ENCODE measurements at regions not wholly inside any gene's neighbourhood (a gene's known extent, or its start where the extent isn't known, plus 50 kb on each side); places are given as distances from the start of the nearest gene placed in this dataset.

DNA sequence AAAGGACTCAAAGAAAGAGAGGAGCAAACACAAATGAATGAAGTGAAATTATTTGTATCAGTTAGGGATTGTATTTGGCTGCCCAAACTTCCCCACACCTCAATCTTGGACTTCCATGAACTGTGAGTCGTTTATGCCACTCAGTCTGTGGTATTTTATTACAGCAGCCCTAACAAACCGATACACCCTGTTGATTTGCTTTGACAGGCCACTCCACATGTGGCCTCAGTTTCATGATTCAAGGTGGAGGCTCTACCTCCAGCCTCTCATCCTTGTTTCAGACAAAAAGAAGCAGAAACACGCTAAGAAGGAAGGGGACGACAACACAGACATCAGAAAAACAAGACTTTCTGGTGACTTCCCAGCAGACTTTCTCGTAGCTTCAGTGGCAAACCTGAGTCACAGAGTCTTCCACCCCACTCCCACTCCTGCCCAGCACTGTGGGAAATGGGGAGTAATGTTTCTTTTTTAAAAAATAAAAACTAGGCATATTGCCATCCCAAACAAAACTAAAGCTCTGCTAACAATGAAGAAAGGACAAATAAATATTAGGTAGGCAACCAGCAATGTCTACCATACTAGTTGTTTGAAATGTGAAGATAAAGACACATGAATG, 52.2 kb upstream of the ABCA1 start:
- POLR2A ChIA-PET: interaction anchor here (0.6 to 1.0 kb wide), 2 partner anchors 43 to 233 kb away, joined by 3 read pairs; partner anchors contain the start of gene NIPSNAP3A
- DNase-seq (ENCODE audit: unreplicated experiment): no peak
- no peak overlapping the region for H3K4me3 Mint-ChIP-seq (ENCODE audit: unreplicated experiment)
- no peaks in the 10 kb centered on the region for H3K36me3 Mint-ChIP-seq (ENCODE audit: insufficient read depth, unreplicated experiment)
- no peak overlapping the region for H3K27ac Mint-ChIP-seq (ENCODE audit: low read depth, unreplicated experiment)
- no TSS peak for BruUV-seq (replicated peaks)
- no peaks in the 10 kb centered on the region for H3K9me3 Mint-ChIP-seq (ENCODE audit: unreplicated experiment)
- intact Hi-C loops (cut with micrococcal nuclease): no loop called here
- no peaks in the 10 kb centered on the region for H3K27me3 Mint-ChIP-seq (ENCODE audit: insufficient read depth, unreplicated experiment)
- peaks cover 5% of the 10 kb centered on the region for H3K4me1 Mint-ChIP-seq (ENCODE audit: insufficient read depth, unreplicated experiment)
- TF ChIP-seq, protein P1, sequence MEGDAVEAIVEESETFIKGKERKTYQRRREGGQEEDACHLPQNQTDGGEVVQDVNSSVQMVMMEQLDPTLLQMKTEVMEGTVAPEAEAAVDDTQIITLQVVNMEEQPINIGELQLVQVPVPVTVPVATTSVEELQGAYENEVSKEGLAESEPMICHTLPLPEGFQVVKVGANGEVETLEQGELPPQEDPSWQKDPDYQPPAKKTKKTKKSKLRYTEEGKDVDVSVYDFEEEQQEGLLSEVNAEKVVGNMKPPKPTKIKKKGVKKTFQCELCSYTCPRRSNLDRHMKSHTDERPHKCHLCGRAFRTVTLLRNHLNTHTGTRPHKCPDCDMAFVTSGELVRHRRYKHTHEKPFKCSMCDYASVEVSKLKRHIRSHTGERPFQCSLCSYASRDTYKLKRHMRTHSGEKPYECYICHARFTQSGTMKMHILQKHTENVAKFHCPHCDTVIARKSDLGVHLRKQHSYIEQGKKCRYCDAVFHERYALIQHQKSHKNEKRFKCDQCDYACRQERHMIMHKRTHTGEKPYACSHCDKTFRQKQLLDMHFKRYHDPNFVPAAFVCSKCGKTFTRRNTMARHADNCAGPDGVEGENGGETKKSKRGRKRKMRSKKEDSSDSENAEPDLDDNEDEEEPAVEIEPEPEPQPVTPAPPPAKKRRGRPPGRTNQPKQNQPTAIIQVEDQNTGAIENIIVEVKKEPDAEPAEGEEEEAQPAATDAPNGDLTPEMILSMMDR (IDR thresholded peaks at IDR 0.05; ENCODE audit: unreplicated experiment): no peak
- CTCF ChIA-PET: interaction anchor here (0.7 kb wide), 2 partner anchors 272 to 396 kb away, joined by 3 read pairs; no protein-coding TSS in a partner anchor

DNA sequence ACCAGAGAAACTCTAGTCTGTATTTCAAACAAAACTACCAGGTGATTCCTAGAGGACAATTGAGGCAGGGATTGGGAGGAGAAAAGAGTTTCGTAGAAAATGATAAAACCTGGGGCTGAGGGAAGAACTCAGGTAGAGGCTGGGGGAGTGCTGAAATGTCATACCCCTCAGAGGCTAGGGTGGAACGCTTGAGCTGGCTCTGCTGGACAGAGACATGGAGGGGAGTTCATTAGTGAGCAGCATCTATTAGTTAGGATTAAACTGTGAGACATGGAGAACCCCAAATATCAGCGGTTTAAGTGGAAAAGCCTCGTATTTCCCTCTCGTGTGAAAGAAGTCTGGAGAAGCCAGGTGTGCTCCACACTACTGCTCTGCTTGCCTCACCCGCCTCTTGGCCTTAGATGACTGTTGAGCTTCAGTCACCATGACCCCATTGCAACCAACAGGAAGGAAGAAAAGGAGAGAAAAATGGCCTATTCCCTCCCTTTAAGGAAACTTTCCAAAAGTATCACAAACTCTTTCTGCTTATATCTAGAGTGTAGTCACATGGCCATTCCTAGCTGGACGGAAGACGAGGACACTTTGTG, 53.7 kb upstream of the ABCA1 start:
- intact Hi-C loops (cut with micrococcal nuclease): no loop called here
- H3K4me3 Mint-ChIP-seq (ENCODE audit: unreplicated experiment): no peak overlapping the region
- no peaks in the 10 kb centered on the region for H3K9me3 Mint-ChIP-seq (ENCODE audit: unreplicated experiment)
- no peaks in the 10 kb centered on the region for H3K36me3 Mint-ChIP-seq (ENCODE audit: insufficient read depth, unreplicated experiment)
- POLR2A ChIA-PET: interaction anchor here (0.6 to 0.7 kb wide), 2 partner anchors 27 to 249 kb away, joined by 3 to 4 read pairs; no protein-coding TSS in a partner anchor
- no peak for DNase-seq (ENCODE audit: unreplicated experiment)
- CTCF ChIA-PET: interaction anchor here (1.0 to 1.2 kb wide), 2 partner anchors 11 to 118 kb away, joined by 3 to 8 read pairs; no protein-coding TSS in a partner anchor
- H3K27ac Mint-ChIP-seq (ENCODE audit: low read depth, unreplicated experiment): no peak overlapping the region
- peaks cover 5% of the 10 kb centered on the region for H3K4me1 Mint-ChIP-seq (ENCODE audit: insufficient read depth, unreplicated experiment)
- H3K27me3 Mint-ChIP-seq (ENCODE audit: insufficient read depth, unreplicated experiment): no peaks in the 10 kb centered on the region
- no TSS peak for BruUV-seq (replicated peaks)
- TF ChIP-seq, protein P1 (IDR thresholded peaks at IDR 0.05; ENCODE audit: unreplicated experiment): no peak

DNA sequence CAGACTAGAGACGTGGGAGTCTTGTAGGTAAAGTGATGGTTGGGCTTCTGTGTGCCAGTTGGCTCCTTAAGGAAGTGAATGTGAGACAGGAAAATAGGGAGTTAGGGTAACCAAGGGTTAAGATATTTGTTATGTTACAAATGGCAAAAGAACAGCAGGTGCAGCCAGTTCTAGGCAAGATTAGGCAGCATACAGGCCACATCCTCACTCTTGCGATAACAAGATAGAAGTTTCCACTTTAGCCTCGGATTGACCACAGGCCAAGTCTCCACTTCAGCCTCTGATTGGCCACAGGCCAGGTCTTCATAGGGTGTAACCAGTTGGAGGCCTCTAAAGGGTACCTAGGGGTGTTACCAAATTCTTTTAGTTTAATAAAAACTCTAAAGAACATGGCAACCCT, 54.6 kb upstream of the ABCA1 start:
- ChIA-PET CTCF (no interaction called here), POLR2A (no interaction called here)
- Mint-ChIP-seq H3K9me3 (ENCODE audit: unreplicated experiment) (no peaks in the 10 kb centered on the region), H3K4me3 (ENCODE audit: unreplicated experiment) (no peak overlapping the region), H3K27ac (ENCODE audit: low read depth, unreplicated experiment) (no peak overlapping the region), H3K27me3 (ENCODE audit: insufficient read depth, unreplicated experiment) (no peaks in the 10 kb centered on the region), H3K4me1 (ENCODE audit: insufficient read depth, unreplicated experiment) (peaks cover 10% of the 10 kb centered on the region), H3K36me3 (ENCODE audit: insufficient read depth, unreplicated experiment) (peaks cover 4% of the 10 kb centered on the region)
- TF ChIP-seq, protein P1 (IDR thresholded peaks at IDR 0.05; ENCODE audit: unreplicated experiment): no peak
- no peak for DNase-seq (ENCODE audit: unreplicated experiment)
- no TSS peak for BruUV-seq (replicated peaks)
- intact Hi-C loops (cut with micrococcal nuclease): no loop called here

DNA sequence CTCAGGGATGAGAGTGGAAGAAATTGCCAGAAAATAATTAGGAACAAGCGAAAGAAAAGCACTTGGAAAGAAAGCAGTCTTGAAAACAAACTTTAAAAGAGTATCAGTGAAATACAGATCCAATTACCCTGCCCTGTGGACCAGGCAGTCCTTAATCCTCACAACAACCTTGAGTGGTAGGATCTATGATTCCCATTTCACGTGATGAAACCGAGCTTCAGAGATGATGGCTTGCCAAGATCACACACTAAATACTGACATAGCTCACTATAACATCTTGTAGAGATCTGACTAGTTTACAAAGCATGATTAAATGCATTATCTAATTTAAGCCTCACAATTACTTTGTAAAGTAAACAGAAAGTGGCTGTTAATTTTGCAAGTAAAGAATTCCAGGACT, 55.5 kb upstream of the ABCA1 start:
- no TSS peak for BruUV-seq (replicated peaks)
- no peak for DNase-seq (ENCODE audit: unreplicated experiment)
- H3K27ac Mint-ChIP-seq (ENCODE audit: low read depth, unreplicated experiment): no peak overlapping the region
- intact Hi-C loops (cut with micrococcal nuclease): no loop called here
- TF ChIP-seq, protein P1 (IDR thresholded peaks at IDR 0.05; ENCODE audit: unreplicated experiment): no peak
- ChIA-PET POLR2A (no interaction called here), CTCF (no interaction called here)
- no peaks in the 10 kb centered on the region for H3K9me3 Mint-ChIP-seq (ENCODE audit: unreplicated experiment)
- H3K4me3 Mint-ChIP-seq (ENCODE audit: unreplicated experiment): no peak overlapping the region
- peaks cover 12% of the 10 kb centered on the region for H3K4me1 Mint-ChIP-seq (ENCODE audit: insufficient read depth, unreplicated experiment)
- H3K27me3 Mint-ChIP-seq (ENCODE audit: insufficient read depth, unreplicated experiment): no peaks in the 10 kb centered on the region
- H3K36me3 Mint-ChIP-seq (ENCODE audit: insufficient read depth, unreplicated experiment): peaks cover 7% of the 10 kb centered on the region

Data from MCF 10A (cell line).